ENCODE measurements at regions not wholly inside any gene's neighbourhood (a gene's known extent, or its start where the extent isn't known, plus 50 kb on each side); places are given as distances from the start of the nearest gene placed in this dataset.

DNA sequence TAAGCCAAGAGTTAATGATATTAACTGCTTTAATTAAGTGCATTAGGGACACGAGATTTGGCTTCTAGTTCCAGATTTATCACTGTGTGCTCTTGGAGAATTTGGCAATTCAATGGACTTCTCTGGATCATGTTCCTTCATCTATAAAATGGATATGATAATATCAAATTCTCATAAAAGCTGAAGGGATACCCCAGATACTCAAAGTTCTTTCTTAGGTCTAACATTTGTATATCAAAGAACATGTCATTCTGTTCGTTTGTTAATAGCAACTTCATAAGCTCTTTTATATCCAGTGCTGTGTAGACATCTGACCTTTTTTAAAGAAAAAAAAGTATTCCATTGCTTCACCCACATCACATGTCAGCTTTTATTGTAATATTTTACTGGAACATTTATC is 54.6 kb upstream of the HDAC9 start:
- Histone ChIP-seq H3F3A (ENCODE audit: low read depth) (no peaks in the 10 kb centered on the region), H3K4me1 (ENCODE audit: insufficient read depth, low read length, poor library complexity, severe bottlenecking) (no peaks in the 10 kb centered on the region), H3K9ac (ENCODE audit: low read depth, low read length, poor library complexity, severe bottlenecking) (no peak overlapping the region), H4K20me1 (ENCODE audit: insufficient read depth, low read length, poor library complexity, severe bottlenecking) (peaks cover 3% of the 10 kb centered on the region), H3K4me2 (ENCODE audit: low read depth, low read length, poor library complexity, severe bottlenecking) (no peak overlapping the region), H3K27me3 (ENCODE audit: insufficient read depth, low read length, poor library complexity, severe bottlenecking) (no peaks in the 10 kb centered on the region), H3K9me3 (ENCODE audit: insufficient read depth, low read depth, low read length) (no peaks in the 10 kb centered on the region), H3K4me3 (ENCODE audit: low read length, poor library complexity, severe bottlenecking) (no peak overlapping the region), H3K36me3 (ENCODE audit: insufficient read depth, low read length) (no peaks in the 10 kb centered on the region), H2AFZ (ENCODE audit: low read length) (no peak overlapping the region), H3K9me2 (replicated peaks; ENCODE audit: low read depth, low read length) (no peaks in the 10 kb centered on the region), H3K79me2 (ENCODE audit: insufficient read depth, low read length) (peaks cover 34% of the 10 kb centered on the region)
- TF ChIP-seq EZH2phosphoT487 (IDR thresholded peaks at IDR 0.05; ENCODE audit: borderline replicate concordance) = no peak
- TF ChIP-seq, protein P1, sequence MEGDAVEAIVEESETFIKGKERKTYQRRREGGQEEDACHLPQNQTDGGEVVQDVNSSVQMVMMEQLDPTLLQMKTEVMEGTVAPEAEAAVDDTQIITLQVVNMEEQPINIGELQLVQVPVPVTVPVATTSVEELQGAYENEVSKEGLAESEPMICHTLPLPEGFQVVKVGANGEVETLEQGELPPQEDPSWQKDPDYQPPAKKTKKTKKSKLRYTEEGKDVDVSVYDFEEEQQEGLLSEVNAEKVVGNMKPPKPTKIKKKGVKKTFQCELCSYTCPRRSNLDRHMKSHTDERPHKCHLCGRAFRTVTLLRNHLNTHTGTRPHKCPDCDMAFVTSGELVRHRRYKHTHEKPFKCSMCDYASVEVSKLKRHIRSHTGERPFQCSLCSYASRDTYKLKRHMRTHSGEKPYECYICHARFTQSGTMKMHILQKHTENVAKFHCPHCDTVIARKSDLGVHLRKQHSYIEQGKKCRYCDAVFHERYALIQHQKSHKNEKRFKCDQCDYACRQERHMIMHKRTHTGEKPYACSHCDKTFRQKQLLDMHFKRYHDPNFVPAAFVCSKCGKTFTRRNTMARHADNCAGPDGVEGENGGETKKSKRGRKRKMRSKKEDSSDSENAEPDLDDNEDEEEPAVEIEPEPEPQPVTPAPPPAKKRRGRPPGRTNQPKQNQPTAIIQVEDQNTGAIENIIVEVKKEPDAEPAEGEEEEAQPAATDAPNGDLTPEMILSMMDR (conservative IDR thresholded peaks at IDR 0.05; ENCODE audit: low read length) = no peak

DNA sequence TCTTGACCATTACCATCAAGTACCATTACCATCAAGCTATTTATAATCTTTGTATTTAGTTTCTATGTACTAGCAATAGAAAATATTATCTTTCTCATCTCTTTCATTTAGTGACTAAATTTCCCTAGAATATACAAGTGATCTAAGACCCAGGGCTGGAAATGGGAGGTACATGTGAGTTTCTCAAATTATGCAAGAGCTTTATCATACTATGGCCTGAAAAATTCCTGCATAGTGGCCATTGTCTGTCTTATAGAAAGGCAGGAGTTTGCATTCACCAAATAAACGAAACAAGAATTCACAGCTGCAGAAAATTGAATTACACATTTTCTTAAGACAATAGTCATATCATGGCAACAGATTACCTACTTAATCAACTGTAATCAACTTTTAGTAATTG is 50.7 kb upstream of the HDAC9 start:
- H3K4me2 ChIP-seq (ENCODE audit: low read depth, low read length, poor library complexity, severe bottlenecking) = no peak overlapping the region
- H3K36me3 ChIP-seq (ENCODE audit: insufficient read depth, low read length) = no peaks in the 10 kb centered on the region
- H2AFZ ChIP-seq (ENCODE audit: low read length) = no peak overlapping the region
- no peaks in the 10 kb centered on the region for H3K27me3 ChIP-seq (ENCODE audit: insufficient read depth, low read length, poor library complexity, severe bottlenecking)
- H3K9ac ChIP-seq (ENCODE audit: low read depth, low read length, poor library complexity, severe bottlenecking) = no peak overlapping the region
- peaks cover 6% of the 10 kb centered on the region; the same call in 1 of the 2 replicates for H3K9me3 ChIP-seq (ENCODE audit: insufficient read depth, low read depth, low read length)
- no peak overlapping the region for H3K4me3 ChIP-seq (ENCODE audit: low read length, poor library complexity, severe bottlenecking)
- H3K79me2 ChIP-seq (ENCODE audit: insufficient read depth, low read length) = peaks cover 25% of the 10 kb centered on the region
- H3F3A ChIP-seq (ENCODE audit: low read depth) = no peaks in the 10 kb centered on the region
- H4K20me1 ChIP-seq (ENCODE audit: insufficient read depth, low read length, poor library complexity, severe bottlenecking) = peaks cover 3% of the 10 kb centered on the region
- H3K9me2 ChIP-seq (replicated peaks; ENCODE audit: low read depth, low read length) = no peaks in the 10 kb centered on the region
- TF ChIP-seq, protein P1 (conservative IDR thresholded peaks at IDR 0.05; ENCODE audit: low read length) = no peak
- TF ChIP-seq EZH2phosphoT487 (IDR thresholded peaks at IDR 0.05; ENCODE audit: borderline replicate concordance) = no peak
- no peaks in the 10 kb centered on the region for H3K4me1 ChIP-seq (ENCODE audit: insufficient read depth, low read length, poor library complexity, severe bottlenecking)

DNA sequence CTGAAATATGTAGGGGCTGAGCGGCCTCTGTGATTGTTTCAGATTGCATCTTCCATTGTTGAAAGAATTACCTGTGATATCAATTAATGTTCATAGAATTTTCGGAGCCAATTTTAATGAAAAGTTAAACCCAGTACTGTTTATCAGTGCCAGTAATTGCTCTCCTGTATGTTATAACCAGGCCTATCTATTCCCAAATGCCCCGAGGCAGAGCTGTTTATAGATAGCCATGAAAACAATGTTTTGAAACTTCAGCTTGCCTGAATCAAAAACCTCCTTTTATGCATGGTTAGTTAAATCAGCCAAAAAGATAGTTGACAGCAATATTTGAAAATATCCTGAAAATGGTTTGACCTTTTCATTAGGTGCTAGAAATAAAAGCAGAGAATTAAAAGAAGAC is 50.1 kb upstream of the HDAC9 start:
- Histone ChIP-seq H3K9me2 (replicated peaks; ENCODE audit: low read depth, low read length) (no peaks in the 10 kb centered on the region), H2AFZ (ENCODE audit: low read length) (no peak overlapping the region), H4K20me1 (ENCODE audit: insufficient read depth, low read length, poor library complexity, severe bottlenecking) (peaks cover 3% of the 10 kb centered on the region), H3K9ac (ENCODE audit: low read depth, low read length, poor library complexity, severe bottlenecking) (no peak overlapping the region), H3F3A (ENCODE audit: low read depth) (no peaks in the 10 kb centered on the region), H3K9me3 (ENCODE audit: insufficient read depth, low read depth, low read length) (peaks cover 6% of the 10 kb centered on the region; the same call in 1 of the 2 replicates), H3K4me1 (ENCODE audit: insufficient read depth, low read length, poor library complexity, severe bottlenecking) (no peaks in the 10 kb centered on the region), H3K4me3 (ENCODE audit: low read length, poor library complexity, severe bottlenecking) (no peak overlapping the region), H3K79me2 (ENCODE audit: insufficient read depth, low read length) (peaks cover 30% of the 10 kb centered on the region), H3K36me3 (ENCODE audit: insufficient read depth, low read length) (no peaks in the 10 kb centered on the region), H3K4me2 (ENCODE audit: low read depth, low read length, poor library complexity, severe bottlenecking) (no peak overlapping the region), H3K27me3 (ENCODE audit: insufficient read depth, low read length, poor library complexity, severe bottlenecking) (no peaks in the 10 kb centered on the region)
- TF ChIP-seq, protein P1 (conservative IDR thresholded peaks at IDR 0.05; ENCODE audit: low read length) = no peak
- no peak for TF ChIP-seq EZH2phosphoT487 (IDR thresholded peaks at IDR 0.05; ENCODE audit: borderline replicate concordance)
